Activated CD4-positive, alpha-beta T cell treated with anti-CD3 and anti-CD28 coated beads, Interleukin-2, amount 50 U/mL, for 16 hours (primary cell): ENCODE measurements at regions not wholly inside any gene's neighbourhood (a gene's known extent, or its start where the extent isn't known, plus 50 kb on each side); places are given as distances from the start of the nearest gene placed in this dataset.

Experiments
- DNase-seq: peaks from one replicate; pipeline ENCODE4 v3.0.0-alpha.2; 2020

DNA sequence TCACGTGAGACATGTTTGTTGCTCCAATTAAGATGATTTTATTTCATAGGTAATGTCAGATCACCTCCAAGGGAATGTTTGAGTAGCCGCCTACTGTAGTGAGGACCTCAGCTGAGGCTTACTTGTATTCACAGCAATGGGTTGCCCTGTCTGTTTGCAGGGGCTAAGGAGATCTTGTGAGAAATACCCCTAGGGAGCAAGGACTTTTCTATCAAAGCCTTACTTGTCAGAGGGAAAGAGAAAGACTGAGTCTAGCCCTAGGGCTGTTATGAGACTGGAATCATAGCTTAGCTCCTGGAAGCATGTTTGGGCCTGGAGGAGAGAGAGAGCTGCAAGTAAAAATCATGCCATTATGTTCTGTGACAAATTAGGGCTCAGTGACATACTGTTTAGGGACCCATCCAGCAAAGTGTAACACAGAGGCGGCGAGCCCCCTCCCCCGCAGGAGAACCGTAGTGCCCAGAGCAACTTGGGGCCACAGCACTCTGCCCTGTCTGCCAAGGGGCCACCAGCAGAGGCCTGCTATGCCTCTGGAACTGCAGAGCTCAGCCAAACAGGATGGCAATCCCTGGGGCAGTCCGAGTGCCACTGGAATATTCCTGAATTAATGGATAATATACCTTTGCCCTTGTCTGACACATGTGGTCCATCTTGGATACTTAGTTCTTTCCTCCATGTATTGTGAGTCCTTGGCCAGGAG is 178.8 kb downstream of the DACT1 start:
- DNase-seq: no peak

GRCh38 chr14:58817846-58818245 is 180.1 kb downstream of the DACT1 start:
- no peak for DNase-seq

DNA sequence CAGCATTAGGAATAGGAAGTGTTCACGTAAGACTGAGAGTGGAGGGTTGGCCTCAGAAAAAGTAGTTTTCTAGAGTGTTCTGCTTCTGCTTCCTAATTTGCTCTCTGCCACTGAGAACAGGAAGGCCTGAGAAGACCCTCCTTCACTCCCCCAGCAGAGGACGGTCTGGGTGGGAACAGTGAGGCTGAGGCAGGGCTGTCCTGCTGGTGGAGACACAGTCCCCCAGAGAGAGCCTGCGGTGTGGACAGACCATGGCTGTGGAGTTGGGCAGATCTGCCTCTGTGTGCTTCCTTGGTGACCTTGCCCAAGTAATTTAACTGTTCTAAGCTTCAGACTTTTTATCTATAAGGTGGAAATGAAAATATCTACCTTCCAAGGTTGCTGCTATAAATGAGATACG is 182.3 kb downstream of the DACT1 start:
- no peak for DNase-seq

DNA sequence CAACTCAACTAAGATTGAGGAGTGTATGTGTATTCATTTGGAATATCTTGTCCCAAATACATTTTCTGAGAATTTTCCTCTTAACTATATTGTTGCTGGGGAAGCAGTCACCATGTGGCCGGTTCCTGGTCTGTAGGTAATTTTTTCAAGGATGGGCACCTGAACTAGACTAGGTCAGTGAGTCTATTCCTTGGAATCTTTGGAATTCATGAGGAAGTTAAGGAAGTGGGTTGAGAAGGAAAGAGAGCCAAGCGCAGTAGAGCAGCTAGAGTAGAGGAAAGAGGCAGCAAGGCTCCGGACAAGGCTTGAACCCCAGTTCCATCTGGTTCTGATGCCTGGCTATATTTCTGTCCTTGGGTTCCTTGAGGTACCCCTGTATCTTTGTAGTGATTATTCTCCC is 183.7 kb downstream of the DACT1 start:
- no peak for DNase-seq

DNA sequence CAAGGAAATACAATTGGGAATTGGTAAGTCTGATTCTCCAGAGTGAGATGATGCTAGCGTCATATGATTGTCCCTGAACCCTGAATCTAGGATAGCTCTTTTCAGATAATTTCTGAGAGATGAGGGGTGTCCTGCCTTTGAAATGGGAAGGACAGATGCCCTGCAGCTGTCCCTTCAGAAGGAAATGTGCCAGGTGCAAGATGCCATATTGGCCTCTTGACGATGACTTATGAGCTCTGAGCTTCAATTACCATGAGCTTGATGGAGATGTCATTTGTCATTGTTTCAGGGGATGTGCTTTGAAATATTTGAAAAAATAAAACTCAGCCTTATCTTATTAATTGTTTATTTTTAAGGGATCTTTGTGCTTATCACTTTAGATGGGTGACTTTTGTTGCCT is 185.1 kb downstream of the DACT1 start:
- no peak for DNase-seq

DNA sequence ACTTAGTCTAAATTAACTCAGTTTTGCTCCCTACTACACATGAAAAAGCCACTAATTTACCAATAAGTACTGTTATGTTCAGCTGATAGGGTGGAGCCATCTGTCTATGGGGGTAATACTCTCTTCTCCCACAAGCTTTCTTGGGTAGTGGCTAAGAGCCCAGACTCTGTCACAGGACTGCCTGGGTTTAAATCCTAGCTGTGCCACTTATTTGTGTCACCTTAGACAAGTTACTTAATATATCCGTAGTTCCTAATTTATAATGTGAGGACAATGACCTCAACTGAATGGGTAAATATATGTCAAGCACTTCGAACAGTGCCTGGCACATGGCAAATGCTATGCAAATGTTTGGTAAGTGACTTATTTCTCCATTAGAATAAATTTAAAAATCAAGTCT is 185.6 kb downstream of the DACT1 start:
- DNase-seq: no peak

DNA sequence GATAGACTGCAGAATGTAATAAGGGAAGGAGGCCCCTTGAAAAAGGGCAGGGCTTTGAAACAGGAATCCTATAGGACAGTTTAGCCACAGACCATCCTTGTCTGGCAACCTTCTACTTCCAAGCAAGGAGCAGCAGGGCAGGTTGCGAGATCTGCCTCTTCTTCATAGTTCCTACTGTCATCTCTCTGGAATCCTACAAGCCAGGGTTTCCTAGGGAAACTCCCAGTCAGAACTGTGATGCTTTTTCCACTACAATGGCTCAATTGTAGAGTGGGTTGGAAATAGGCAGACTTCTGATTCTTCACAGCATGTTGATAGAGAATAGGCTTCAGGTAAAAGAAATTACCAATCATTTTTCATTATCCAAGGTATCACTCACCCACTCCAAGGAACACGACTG is 186.3 kb downstream of the DACT1 start:
- no peak for DNase-seq

GRCh38 chr14:58824796-58825195 is 187.0 kb downstream of the DACT1 start:
- DNase-seq: no peak

DNA sequence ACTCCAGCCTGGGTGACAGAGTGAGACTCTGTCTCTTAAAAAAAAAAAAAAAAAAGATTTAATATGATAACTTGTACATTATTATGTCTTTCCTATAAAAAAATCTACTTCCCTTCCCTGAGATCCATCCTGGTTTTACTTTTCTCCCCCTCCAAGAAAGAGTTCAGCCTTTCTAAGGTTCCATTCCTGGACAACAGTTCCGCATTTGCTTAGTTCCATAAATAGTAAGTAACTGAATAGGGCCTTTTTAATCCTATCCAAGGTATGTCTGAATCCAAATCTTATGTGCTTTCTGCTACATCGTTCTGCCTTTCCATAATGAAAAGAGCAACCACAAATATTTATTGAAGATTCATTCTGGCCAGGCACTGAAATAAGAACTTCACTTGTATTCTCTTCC is 187.8 kb downstream of the DACT1 start:
- no peak for DNase-seq

- no peak for DNase-seq
Measured at GRCh38 chr14:58826845-58827686, 189.3 kb downstream of the DACT1 start.

DNA sequence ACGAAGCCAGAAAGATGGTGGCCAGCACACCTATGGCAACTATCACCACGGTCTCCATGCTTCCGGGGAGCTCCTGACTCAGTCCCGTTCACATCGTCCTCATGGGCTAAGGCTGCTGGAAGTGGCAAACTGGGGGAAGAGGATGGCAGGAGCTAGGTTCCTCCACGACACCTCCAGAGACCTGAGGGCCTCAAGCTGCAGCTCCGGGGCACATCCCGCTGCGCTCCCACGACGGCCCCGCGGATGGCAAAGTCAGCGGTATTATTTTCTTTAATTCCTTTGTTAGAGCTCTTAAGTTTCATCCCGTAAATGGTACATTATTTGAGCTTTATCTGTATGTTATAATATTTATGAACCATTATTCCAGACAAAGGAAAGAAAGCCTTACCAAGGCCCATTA is 190.5 kb downstream of the DACT1 start:
- DNase-seq: no peak

GRCh38 chr14:58829594-58829993 is 191.8 kb downstream of the DACT1 start:
- no peak for DNase-seq

- no peak for DNase-seq
Measured at GRCh38 chr14:58830121-58830520, 192.4 kb downstream of the DACT1 start.

- DNase-seq: no peak
Measured at GRCh38 chr14:58832095-58832521, 194.3 kb downstream of the DACT1 start.

GRCh38 chr14:58833634-58834378 is 196.0 kb downstream of the DACT1 start:
- no peak for DNase-seq

DNA sequence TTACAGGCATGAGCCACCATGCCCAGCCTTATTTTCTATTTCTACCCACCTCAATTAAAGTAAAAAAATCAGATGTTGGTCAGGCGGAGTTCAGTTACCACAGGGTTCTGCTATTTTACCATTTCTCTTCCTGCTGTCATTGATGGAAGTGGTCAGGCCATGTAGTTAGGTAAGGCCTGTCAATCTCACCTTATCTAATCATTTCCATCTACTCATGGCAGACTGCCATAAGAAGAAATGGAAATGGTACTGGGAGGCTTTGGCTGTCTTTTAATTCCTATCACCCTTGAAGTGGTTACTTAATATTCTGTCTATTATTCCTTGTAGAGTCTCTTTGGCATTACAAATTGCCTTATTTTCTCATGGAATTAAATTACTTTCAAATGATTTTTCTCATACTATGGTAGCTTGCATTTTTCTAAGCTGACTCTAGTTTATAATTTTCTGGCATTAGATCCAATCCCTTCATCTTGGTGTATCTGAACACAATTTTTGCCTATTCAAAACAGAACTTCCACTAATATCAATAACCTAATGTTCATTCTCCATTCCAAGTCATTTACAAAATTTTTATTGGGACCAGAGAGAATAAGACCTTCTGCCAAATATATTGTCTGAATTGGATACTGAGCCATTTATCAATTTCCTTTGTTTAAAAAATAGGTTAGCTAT is 198.7 kb downstream of the DACT1 start:
- DNase-seq: no peak

DNA sequence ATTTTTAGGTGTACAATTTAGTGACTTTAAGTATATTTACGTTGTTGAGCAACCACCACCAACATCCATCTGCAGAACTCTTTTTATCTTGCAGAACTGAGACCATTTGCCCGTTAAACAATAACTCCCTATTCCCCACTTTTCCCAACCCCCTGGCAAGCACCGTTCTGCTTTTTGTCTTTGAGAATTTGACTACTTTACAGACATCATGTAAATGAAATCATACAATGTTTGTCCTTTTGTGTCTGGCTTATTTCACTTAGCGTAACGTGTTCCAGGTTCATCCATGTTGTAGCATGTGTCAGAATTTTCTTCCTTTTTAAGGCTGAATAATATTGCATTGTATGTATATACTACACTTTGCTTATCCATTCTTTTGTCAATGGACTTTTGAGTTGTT is 201.5 kb downstream of the DACT1 start:
- no peak for DNase-seq

- no peak for DNase-seq
Measured at GRCh38 chr14:58844544-58844943, 206.8 kb downstream of the DACT1 start.

DNA sequence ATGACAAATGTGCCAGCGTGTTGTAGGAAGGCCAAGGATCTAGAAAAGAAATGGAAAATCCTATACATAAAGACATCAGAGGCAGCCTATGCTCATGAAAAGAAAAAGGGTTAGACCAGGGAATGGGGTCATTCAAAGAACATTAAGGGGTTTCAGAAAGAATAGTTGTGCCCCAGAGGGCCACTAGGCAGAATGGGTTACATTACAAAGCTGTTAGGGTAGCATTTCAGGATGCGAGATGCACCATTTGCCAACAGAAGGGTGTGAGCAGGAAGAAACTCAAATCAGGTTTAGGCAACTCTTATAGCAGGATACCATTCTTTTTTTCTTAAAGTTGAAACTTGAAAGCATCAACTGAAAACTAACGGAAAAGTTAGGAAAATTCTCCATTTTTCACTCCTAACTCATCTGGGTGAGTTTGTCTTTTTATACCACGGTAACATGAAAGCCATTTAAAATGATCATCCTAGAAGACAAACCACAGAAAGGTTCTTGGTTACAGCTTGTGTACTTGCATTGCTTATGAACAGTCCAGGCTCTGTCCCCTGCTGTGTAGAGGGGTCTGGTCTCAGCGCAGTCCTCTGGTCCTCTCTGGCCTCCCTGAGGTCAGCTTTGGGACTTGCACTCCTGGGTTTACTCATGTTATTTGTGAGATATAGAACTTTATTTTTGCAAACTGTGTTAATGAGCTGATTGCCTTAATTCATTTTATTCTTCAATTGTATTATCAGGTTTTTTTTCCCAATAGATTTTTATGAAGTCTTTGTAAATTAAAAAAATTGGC is 209.1 kb downstream of the DACT1 start:
- DNase-seq: no peak

- DNase-seq: no peak
Measured at GRCh38 chr14:58848365-58848764, 210.6 kb downstream of the DACT1 start.

- DNase-seq: no peak
Measured at GRCh38 chr14:58849601-58850000, 211.8 kb downstream of the DACT1 start.

DNA sequence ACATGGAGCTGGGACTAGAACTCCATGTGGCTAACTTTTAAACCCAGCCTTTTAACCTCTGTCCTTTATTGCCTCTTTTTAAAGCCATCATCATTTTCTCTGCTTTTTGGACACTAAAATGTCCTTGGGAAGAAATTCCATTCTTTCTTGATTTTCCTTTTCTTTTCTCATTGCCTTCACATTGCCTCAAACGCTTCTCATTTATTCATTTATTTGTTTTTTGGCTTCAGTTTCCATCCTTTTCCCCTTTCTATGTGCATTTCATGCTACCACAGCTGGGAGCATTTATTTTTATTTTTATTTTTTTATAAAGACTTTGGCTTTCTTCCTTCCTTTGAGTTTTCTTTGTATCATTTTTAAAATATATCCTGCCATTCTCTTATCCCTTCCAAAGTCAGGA is 212.2 kb downstream of the DACT1 start:
- no peak for DNase-seq
